Memory B cell (primary cell): ENCODE measurements at regions not wholly inside any gene's neighbourhood (a gene's known extent, or its start where the extent isn't known, plus 50 kb on each side); places are given as distances from the start of the nearest gene placed in this dataset.
A peak's percentile ranks its signal among the peaks of the same experiment; 100 is the strongest.

Experiments
- ATAC-seq: fragments of 150-1000 bp; cut with Tn5 transposase; 2 replicates; pipeline ENCODE4 v1.10.0; 2021; ENCODE audit warnings: low read depth, mild to moderate bottlenecking, moderate library complexity
- DNase-seq, 2 donors: peaks; one replicate each; pipeline ENCODE4 v3.0.0; 2022; ENCODE audit warnings: low spot score in 2 of 2
- H3K27ac Mint-ChIP-seq: one replicate; pipeline ENCODE4 v1.8.0; 2022; ENCODE audit warnings: mild to moderate bottlenecking, moderate library complexity, mixed read lengths
- H3K27me3 Mint-ChIP-seq: one replicate; pipeline ENCODE4 v1.8.0; 2022; ENCODE audit warnings: mixed read lengths
- H3K36me3 Mint-ChIP-seq: one replicate; pipeline ENCODE4 v1.8.0; 2022; ENCODE audit warnings: mild to moderate bottlenecking, mixed read lengths
- H3K4me1 Mint-ChIP-seq: one replicate; pipeline ENCODE4 v1.8.0; 2022; ENCODE audit warnings: mixed read lengths
- H3K4me3 Mint-ChIP-seq: one replicate; pipeline ENCODE4 v1.8.0; 2022; ENCODE audit warnings: mild to moderate bottlenecking, moderate library complexity, mixed read lengths
- H3K9me3 Mint-ChIP-seq: one replicate; pipeline ENCODE4 v1.8.0; 2022; ENCODE audit warnings: mixed read lengths

DNA sequence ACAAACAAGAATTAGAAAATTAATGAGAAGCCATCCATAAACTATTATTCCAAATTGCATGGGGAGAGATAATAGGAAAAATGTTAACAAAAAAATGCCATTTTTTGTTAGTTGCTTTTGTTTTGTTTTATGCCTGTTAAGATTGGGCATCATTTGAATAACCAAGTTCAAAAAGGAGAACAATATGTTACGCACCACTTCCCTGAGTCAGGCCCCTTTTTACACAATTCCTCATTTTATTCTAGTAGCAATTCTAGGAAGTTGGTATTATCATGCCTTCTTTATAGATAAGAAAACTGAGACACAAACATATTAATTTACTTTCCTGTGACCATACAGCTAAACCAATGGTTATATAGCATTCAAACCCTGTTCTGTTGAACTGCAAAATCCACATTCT is 736.9 kb upstream of the CCDC54 start:
- DNase-seq (no peak), ATAC-seq (peak; percentile 81)
- Mint-ChIP-seq H3K4me3 (no peak overlapping the region), H3K27me3 (peaks cover 11% of the 10 kb centered on the region), H3K27ac (no peak overlapping the region), H3K9me3 (no peaks in the 10 kb centered on the region), H3K36me3 (no peaks in the 10 kb centered on the region), H3K4me1 (peaks cover 5% of the 10 kb centered on the region)

DNA sequence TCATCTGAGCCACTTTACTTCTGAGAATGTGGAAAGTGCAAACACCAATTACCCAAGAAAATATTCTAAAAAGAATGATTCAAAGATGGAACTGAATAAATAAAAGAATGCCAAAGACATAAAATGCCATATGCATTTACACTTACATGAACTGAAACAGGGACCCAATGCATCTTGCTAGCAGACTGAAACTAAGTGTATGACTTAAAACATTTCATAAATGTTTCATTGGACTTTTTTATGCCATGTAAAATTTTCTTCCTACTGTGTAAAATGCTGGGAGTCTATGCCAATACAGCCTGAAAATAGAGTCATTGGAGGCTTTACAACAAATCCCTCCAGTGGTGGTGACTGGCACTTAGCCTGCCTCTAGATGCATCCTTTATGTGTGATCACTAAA is 735.1 kb upstream of the CCDC54 start:
- no peaks in the 10 kb centered on the region for H3K36me3 Mint-ChIP-seq
- H3K27me3 Mint-ChIP-seq, result peaks cover 8% of the 10 kb centered on the region
- no peaks in the 10 kb centered on the region for H3K9me3 Mint-ChIP-seq
- no peak for DNase-seq
- peaks cover 5% of the 10 kb centered on the region for H3K4me1 Mint-ChIP-seq
- ATAC-seq, result no peak
- H3K4me3 Mint-ChIP-seq, result no peak overlapping the region
- H3K27ac Mint-ChIP-seq, result no peak overlapping the region

GRCh38 chr3:106643684-106644161 is 733.5 kb upstream of the CCDC54 start:
- no peak overlapping the region for H3K4me3 Mint-ChIP-seq
- peaks cover 5% of the 10 kb centered on the region for H3K4me1 Mint-ChIP-seq
- H3K27ac Mint-ChIP-seq, result no peak overlapping the region
- DNase-seq, result no peak
- H3K27me3 Mint-ChIP-seq, result peaks cover 10% of the 10 kb centered on the region
- H3K36me3 Mint-ChIP-seq, result no peaks in the 10 kb centered on the region
- ATAC-seq, result no peak
- no peaks in the 10 kb centered on the region for H3K9me3 Mint-ChIP-seq

- H3K4me1 Mint-ChIP-seq, result no peaks in the 10 kb centered on the region
- DNase-seq (no peak), ATAC-seq (no peak)
- no peaks in the 10 kb centered on the region for H3K36me3 Mint-ChIP-seq
- no peak overlapping the region for H3K4me3 Mint-ChIP-seq
- peaks cover 1% of the 10 kb centered on the region for H3K9me3 Mint-ChIP-seq
- H3K27ac Mint-ChIP-seq, result no peak overlapping the region
- no peaks in the 10 kb centered on the region for H3K27me3 Mint-ChIP-seq
These were observed 703.2 kb upstream of the CCDC54 start for GRCh38 chr3:106673926-106674569.

- DNase-seq (no peak), ATAC-seq (no peak)
- Mint-ChIP-seq H3K36me3 (no peaks in the 10 kb centered on the region), H3K4me3 (no peak overlapping the region), H3K27me3 (peaks cover 1% of the 10 kb centered on the region), H3K27ac (no peak overlapping the region), H3K9me3 (peaks cover 1% of the 10 kb centered on the region), H3K4me1 (no peaks in the 10 kb centered on the region)
These were observed 701.8 kb upstream of the CCDC54 start for GRCh38 chr3:106675451-106675850.

DNA sequence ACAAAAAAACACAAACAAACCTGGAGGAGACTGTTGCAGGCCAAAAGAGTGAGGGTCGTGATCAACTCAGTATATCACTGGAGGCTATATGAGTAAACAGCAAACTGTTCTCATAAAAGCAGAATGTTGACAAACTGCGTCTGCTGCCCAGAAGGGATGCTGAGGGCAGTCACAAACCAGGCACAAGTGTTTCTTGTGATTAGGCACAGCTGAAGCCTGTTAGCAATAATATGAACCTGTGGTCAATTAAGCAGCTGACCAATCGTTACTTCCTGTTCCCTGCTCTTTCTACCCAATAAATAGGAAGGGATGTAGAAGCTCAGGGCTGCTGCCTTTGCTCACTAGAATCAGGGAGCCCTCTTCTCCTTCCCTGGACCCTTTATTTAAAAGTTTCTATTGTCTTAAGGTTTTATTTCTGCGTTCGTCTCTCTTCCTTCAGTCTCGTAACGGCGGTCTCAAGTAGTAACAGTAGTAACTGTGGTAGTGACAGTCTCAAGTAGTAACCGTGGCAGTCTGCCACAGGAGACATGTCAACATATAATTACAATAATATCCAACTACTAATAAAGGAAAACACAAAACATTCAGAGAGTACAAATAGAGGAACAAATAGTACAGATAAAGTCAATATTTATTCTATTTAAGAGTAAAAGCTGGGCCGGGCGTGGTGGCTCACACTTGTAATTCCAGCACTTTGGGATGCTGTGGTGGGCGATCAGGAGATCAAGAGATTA is 698.4 kb upstream of the CCDC54 start:
- no peak for DNase-seq
- Mint-ChIP-seq H3K9me3 (peaks cover 1% of the 10 kb centered on the region), H3K27ac (no peak overlapping the region), H3K4me1 (no peaks in the 10 kb centered on the region), H3K4me3 (no peak overlapping the region), H3K36me3 (no peaks in the 10 kb centered on the region), H3K27me3 (peaks cover 1% of the 10 kb centered on the region)
- no peak for ATAC-seq

- H3K27me3 Mint-ChIP-seq, result peaks cover 1% of the 10 kb centered on the region
- no peaks in the 10 kb centered on the region for H3K4me1 Mint-ChIP-seq
- no peaks in the 10 kb centered on the region for H3K36me3 Mint-ChIP-seq
- H3K4me3 Mint-ChIP-seq, result no peak overlapping the region
- no peak for ATAC-seq
- DNase-seq, result no peak
- no peak overlapping the region for H3K27ac Mint-ChIP-seq
- H3K9me3 Mint-ChIP-seq, result no peaks in the 10 kb centered on the region
These were observed 693.2 kb upstream of the CCDC54 start for GRCh38 chr3:106683953-106684620.

- no peaks in the 10 kb centered on the region for H3K36me3 Mint-ChIP-seq
- no peaks in the 10 kb centered on the region for H3K4me1 Mint-ChIP-seq
- H3K27me3 Mint-ChIP-seq, result no peaks in the 10 kb centered on the region
- DNase-seq (no peak), ATAC-seq (no peak)
- no peaks in the 10 kb centered on the region for H3K9me3 Mint-ChIP-seq
- H3K4me3 Mint-ChIP-seq, result no peak overlapping the region
- no peak overlapping the region for H3K27ac Mint-ChIP-seq
These were observed 691.5 kb upstream of the CCDC54 start for GRCh38 chr3:106685745-106686144.

DNA sequence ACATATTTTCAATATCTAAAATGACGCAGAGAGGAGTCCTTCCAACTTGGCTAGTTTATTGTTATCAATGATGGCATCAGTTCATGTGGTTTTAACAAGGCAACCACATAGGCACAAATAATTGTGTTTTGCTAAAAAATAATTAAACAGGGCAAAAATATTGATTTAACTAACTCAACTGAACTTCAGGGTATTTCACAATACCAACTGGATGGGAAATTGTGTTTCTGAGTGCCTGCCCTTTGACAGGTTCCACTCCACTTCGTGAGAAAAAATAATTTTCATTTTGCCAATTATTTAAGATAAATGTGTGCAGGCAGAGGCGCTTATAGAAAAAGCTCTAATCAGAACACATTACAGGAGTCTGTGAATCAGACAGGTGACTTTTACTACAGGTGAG is 689.3 kb upstream of the CCDC54 start:
- H3K36me3 Mint-ChIP-seq, result no peaks in the 10 kb centered on the region
- H3K4me1 Mint-ChIP-seq, result no peaks in the 10 kb centered on the region
- H3K27ac Mint-ChIP-seq, result no peak overlapping the region
- ATAC-seq (no peak), DNase-seq (no peak)
- H3K27me3 Mint-ChIP-seq, result no peaks in the 10 kb centered on the region
- H3K9me3 Mint-ChIP-seq, result no peaks in the 10 kb centered on the region
- H3K4me3 Mint-ChIP-seq, result no peak overlapping the region

DNA sequence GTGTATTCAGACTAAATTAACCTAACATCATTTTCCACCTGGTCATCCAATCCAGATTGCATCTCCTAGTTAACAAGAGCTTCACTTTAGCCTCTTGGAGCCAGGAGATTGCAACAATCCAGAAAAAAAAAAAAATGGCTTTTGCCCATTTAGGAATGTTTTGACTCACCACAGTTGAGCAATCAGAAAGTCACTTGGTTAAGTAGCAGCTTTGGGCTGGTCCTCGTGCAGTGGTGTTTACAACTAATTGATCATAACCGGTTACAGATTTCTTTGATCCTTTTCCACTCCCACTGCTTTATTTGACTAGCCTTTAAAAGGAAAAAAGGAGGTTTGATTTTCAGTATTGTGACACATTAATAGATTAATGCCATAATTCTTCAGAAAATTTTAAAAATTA is 688.8 kb upstream of the CCDC54 start:
- ATAC-seq (no peak), DNase-seq (no peak)
- no peaks in the 10 kb centered on the region for H3K4me1 Mint-ChIP-seq
- no peaks in the 10 kb centered on the region for H3K9me3 Mint-ChIP-seq
- no peaks in the 10 kb centered on the region for H3K36me3 Mint-ChIP-seq
- no peaks in the 10 kb centered on the region for H3K27me3 Mint-ChIP-seq
- H3K4me3 Mint-ChIP-seq, result no peak overlapping the region
- H3K27ac Mint-ChIP-seq, result no peak overlapping the region

GRCh38 chr3:106691476-106691875 is 685.8 kb upstream of the CCDC54 start:
- ATAC-seq (no peak), DNase-seq (no peak)
- no peaks in the 10 kb centered on the region for H3K27me3 Mint-ChIP-seq
- H3K27ac Mint-ChIP-seq, result no peak overlapping the region
- H3K4me3 Mint-ChIP-seq, result no peak overlapping the region
- no peaks in the 10 kb centered on the region for H3K4me1 Mint-ChIP-seq
- H3K9me3 Mint-ChIP-seq, result no peaks in the 10 kb centered on the region
- no peaks in the 10 kb centered on the region for H3K36me3 Mint-ChIP-seq

- H3K4me1 Mint-ChIP-seq, result no peaks in the 10 kb centered on the region
- H3K27me3 Mint-ChIP-seq, result no peaks in the 10 kb centered on the region
- ATAC-seq (no peak), DNase-seq (no peak)
- H3K27ac Mint-ChIP-seq, result no peak overlapping the region
- no peak overlapping the region for H3K4me3 Mint-ChIP-seq
- H3K36me3 Mint-ChIP-seq, result no peaks in the 10 kb centered on the region
- no peaks in the 10 kb centered on the region for H3K9me3 Mint-ChIP-seq
These were observed 684.6 kb upstream of the CCDC54 start for GRCh38 chr3:106692624-106693023.

DNA sequence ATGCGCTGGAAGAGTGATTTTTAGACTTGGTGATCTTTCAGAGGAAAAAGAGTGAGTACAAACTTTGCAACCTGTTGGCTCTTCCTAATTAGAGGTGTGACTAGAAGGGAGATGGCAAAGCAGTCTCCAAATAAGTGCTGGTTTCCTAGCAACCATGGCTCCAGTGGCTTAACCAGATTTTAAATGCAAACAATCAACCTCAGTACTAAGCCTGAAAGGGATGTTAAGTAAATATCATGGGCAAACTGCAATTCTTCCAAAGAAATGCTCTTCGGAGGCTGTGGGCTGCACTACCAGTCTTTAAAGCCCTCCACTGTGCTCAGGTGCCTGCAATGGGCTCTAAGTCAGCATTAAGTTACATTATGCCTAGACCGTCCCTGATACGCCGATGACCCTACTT is 678.1 kb upstream of the CCDC54 start:
- DNase-seq, result no peak
- Mint-ChIP-seq H3K4me3 (no peak overlapping the region), H3K36me3 (no peaks in the 10 kb centered on the region), H3K9me3 (no peaks in the 10 kb centered on the region), H3K4me1 (no peaks in the 10 kb centered on the region), H3K27me3 (no peaks in the 10 kb centered on the region), H3K27ac (no peak overlapping the region)
- no peak for ATAC-seq

GRCh38 chr3:106700981-106701380 is 676.3 kb upstream of the CCDC54 start:
- no peaks in the 10 kb centered on the region for H3K4me1 Mint-ChIP-seq
- ATAC-seq, result no peak

More at GRCh38 chr3:106700981-106701380, 676.3 kb upstream of the CCDC54 start:
- H3K36me3 Mint-ChIP-seq, result no peaks in the 10 kb centered on the region
- no peak overlapping the region for H3K4me3 Mint-ChIP-seq
- no peak for DNase-seq
- H3K27ac Mint-ChIP-seq, result no peak overlapping the region
- H3K27me3 Mint-ChIP-seq, result no peaks in the 10 kb centered on the region
- H3K9me3 Mint-ChIP-seq, result no peaks in the 10 kb centered on the region
